Nucleus accumbens (tissue), 56 donors: ENCODE measurements at regions not wholly inside any gene's neighbourhood (a gene's known extent, or its start where the extent isn't known, plus 50 kb on each side); places are given as distances from the start of the nearest gene placed in this dataset.
"Not testable (repeated sequence)": the region's sequence is repeated elsewhere in the genome, so short reads cannot be mapped to it uniquely, and the experiment has no call there.

Source experiments
- DNase-seq, 56 donors: peaks; one replicate each; lab custom pipeline; 2025; lab: John Stamatoyannopoulos, UW

- DNase-seq, result no peak
Measured at GRCh38 chr12:18794000-18794399, 56.1 kb downstream of the CAPZA3 start.

- no peak for DNase-seq
Measured at GRCh38 chr12:18797604-18798003, 59.7 kb downstream of the CAPZA3 start.

DNA sequence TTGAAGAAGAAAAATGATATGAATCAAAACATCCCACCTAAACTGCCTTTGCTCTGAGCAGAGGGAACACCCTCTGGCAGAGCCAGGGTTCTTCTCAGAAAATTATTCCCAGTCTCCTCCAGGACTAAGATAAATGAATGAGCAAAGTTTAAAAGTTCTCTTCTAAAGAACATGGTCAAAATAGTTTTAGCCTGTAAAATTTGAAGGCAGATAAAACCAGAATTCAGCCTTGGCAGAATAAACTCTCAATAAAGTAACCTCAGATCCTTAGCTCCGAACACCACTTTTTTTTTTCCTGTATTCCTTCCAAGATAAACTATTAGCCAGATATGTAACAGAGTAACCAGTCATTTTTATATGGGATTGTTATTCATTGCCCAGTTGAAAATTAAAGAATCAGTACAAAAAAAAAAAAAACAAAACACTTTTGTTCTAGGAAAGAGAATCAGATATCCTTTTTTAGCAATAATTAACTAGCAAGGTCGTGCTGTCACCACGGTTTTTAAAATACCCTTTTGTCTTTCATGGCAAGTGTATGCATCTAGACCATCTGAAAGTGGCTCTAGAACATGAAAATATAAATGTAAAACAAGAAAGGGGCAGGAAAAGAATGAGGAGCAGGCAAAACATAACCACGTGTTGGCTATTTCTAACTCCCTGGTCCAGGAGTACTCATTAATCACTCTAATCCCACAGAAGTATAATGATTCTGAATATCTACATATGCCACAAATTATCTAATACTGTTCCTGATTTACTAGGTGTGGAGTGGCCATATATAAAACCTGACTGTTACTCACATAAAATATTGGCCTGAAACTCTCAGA lies 60.8 kb downstream of the CAPZA3 start:
- peak in 1 of 56 donors; percentile 7 for DNase-seq

GRCh38 chr12:18799561-18799960 lies 61.6 kb downstream of the CAPZA3 start:
- no peak for DNase-seq

- DNase-seq, result no peak
Measured at GRCh38 chr12:18805516-18806248, 67.8 kb downstream of the CAPZA3 start.

DNA sequence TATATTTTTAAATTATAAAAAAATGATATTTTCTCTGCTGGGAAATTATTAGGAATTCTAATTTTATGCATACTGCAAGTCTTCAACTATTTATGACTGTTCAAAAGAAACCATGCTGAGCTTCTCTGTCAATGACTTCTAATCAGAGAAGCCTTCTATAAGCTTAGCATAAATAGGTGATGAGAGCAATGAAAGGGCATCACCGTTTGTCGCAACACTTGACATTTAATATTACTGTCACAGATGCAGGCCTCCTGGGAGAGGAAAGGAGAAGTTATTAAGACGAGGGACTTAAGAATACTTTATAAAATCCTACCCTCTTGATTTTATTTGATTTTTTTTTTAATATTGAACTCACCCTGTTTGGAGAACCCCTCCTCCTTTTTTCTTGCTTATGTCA lies 69.8 kb downstream of the CAPZA3 start:
- no peak for DNase-seq

- DNase-seq, result no peak
Measured at GRCh38 chr12:18808221-18808620, 70.3 kb downstream of the CAPZA3 start.

- DNase-seq, result no peak
Measured at GRCh38 chr12:18810537-18811253, 72.8 kb downstream of the CAPZA3 start.

GRCh38 chr12:18811273-18811672 lies 73.4 kb downstream of the CAPZA3 start:
- no peak for DNase-seq

GRCh38 chr12:18813753-18814152 lies 75.8 kb downstream of the CAPZA3 start:
- no peak for DNase-seq

GRCh38 chr12:18818579-18819268 lies 80.8 kb downstream of the CAPZA3 start:
- no peak for DNase-seq

GRCh38 chr12:18819484-18819883 lies 81.6 kb downstream of the CAPZA3 start:
- DNase-seq, result no peak

DNA sequence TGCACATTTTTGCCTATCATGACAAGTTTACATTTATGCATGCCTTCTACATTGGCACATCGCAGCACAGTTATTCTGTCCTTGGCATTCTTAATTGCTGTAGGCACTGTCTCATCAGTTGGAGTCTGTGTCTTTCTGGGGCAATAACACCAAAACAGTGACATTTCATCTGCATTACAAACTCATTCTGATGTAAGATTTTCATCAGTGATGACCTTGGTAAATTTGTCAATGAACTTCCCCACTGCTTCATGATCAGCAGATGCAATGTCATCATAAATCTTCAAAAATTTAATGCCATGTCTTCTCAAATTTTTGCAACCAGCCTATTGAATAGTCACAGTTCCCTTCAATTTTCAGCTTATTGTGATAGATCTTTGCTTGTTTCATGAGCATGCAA lies 85.5 kb downstream of the CAPZA3 start:
- DNase-seq, result no peak

GRCh38 chr12:18824287-18824686 lies 86.4 kb downstream of the CAPZA3 start:
- no peak for DNase-seq

- no peak for DNase-seq
Measured at GRCh38 chr12:18825138-18825537, 87.2 kb downstream of the CAPZA3 start.

DNA sequence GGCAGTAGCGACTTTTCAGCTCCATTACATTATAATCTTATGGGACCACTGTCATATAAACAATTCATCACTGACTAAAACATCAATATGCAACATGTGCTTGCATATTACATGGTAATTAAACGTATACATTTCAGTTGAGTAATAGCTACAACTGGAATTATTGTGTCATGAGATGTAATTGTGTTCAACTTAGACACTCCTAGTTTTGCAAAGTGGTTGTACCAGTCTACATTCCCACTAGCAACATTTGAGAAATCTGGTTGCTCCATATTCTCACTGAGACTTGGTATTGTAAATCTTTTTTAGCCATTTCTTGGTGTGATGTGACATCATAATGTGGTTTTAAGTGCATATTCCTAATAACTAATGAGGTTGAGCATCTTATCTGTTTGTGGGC lies 90.0 kb downstream of the CAPZA3 start:
- DNase-seq, result no peak

- no peak for DNase-seq
Measured at GRCh38 chr12:18828483-18828882, 90.6 kb downstream of the CAPZA3 start.

- DNase-seq, result no peak
Measured at GRCh38 chr12:18828987-18829386, 91.1 kb downstream of the CAPZA3 start.

DNA sequence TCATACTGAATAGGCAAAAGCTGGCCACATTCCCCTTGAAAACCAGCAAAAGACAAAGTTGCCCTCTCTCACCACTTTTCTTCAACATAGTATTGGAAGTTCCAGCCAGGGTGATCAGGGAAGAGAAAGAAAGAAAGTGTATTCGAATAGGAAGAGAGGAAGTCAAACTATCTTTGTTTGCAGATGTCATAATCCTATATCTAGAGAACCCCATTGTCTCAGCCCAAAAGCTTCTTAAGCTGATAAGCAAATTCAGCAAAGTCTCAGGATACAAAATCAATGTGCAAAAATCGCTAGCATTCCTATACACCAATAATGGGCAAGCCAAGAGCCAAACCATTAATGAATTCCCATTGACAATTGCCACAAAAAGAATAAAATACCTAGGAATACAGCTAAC lies 95.0 kb downstream of the CAPZA3 start:
- not testable (repeated sequence) for DNase-seq

- DNase-seq, result no peak
Measured at GRCh38 chr12:18837025-18837424, 99.1 kb downstream of the CAPZA3 start.

DNA sequence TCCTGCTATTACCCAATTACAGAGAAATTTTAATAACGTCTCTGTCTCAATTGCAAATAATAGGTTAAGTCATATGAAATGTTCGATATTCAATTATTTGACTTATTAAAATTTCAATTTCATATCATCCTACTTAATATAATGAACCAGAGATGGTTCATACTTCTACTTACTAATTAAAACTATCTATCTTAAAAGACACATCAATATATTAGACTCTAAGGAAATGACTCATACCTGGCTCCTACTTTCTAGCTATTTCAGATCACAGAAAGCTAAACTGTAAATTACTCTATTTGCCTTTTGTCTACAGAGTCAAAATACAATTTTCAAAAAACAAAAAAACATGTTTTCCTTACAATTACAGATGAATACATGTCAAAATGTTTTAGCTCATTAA lies 99.6 kb downstream of the CAPZA3 start:
- no peak for DNase-seq
